Neural cell (in vitro differentiated cells): ENCODE measurements at regions not wholly inside any gene's neighbourhood (a gene's known extent, or its start where the extent isn't known, plus 50 kb on each side); places are given as distances from the start of the nearest gene placed in this dataset.

Experiments
- H2AFZ ChIP-seq: fragments of 200-600, 300-800 bp; sonication (generic), shearing (Covaris generic); 2 replicates; pipeline ENCODE4 v1.6.0; 2014; ENCODE audit warnings: low read depth, mild to moderate bottlenecking, antibody characterized with exemption, low read length, moderate library complexity
- H3F3A ChIP-seq: fragments of 200-600 bp; shearing (Covaris generic); 2 replicates; pipeline ENCODE4 v1.6.1; 2016; ENCODE audit warnings: mild to moderate bottlenecking, moderate library complexity, mixed read lengths, antibody characterized with exemption, low read length; ENCODE audit not compliant: insufficient read depth, poor library complexity, severe bottlenecking
- H3K27ac ChIP-seq: fragments of 200-600, 300-800 bp; sonication (generic), shearing (Covaris generic); 2 replicates; pipeline ENCODE4 v1.5.1; 2014; ENCODE audit warnings: mild to moderate bottlenecking, low read length, moderate library complexity
- H3K27me3 ChIP-seq: fragments of 300-800, 200-600 bp; sonication (generic), shearing (Covaris generic); 2 replicates; pipeline ENCODE4 v1.6.0; 2014; ENCODE audit warnings: mild to moderate bottlenecking, low read depth, low read length, moderate library complexity; ENCODE audit not compliant: insufficient read depth
- H3K36me3 ChIP-seq: fragments of 300-800, 200-600 bp; sonication (generic), shearing (Covaris generic); 2 replicates; pipeline ENCODE4 v1.5.1; 2014; ENCODE audit warnings: mild to moderate bottlenecking, antibody characterized with exemption, low read length, moderate library complexity; ENCODE audit not compliant: insufficient read depth
- H3K4me2 ChIP-seq: fragments of 300-800, 200-600 bp; sonication (generic), shearing (Covaris generic); 2 replicates; pipeline ENCODE4 v1.6.0; 2014; ENCODE audit warnings: mild to moderate bottlenecking, low read length
- H3K4me3 ChIP-seq: fragments of 300-800, 200-600 bp; sonication (generic), shearing (Covaris generic); 2 replicates; pipeline ENCODE4 v1.5.1; 2014; ENCODE audit warnings: mild to moderate bottlenecking, low read length, moderate library complexity
- H3K79me2 ChIP-seq: fragments of 200-600 bp; shearing (Covaris generic); replicated peaks from 2 replicates; pipeline ENCODE4 v1.6.0; 2014; ENCODE audit warnings: mild to moderate bottlenecking, low read length, moderate library complexity; ENCODE audit not compliant: insufficient read depth
- H3K9ac ChIP-seq: fragments of 300-800, 200-600 bp; sonication (generic), shearing (Covaris generic); 2 replicates; pipeline ENCODE4 v1.6.1; 2016; ENCODE audit warnings: mild to moderate bottlenecking, low read length, mixed read lengths
- H3K9me2 ChIP-seq: fragments of 200-600 bp; shearing (Covaris generic); 2 replicates; pipeline ENCODE4 v1.6.1; 2016; ENCODE audit warnings: mild to moderate bottlenecking, low read length, mixed read lengths; ENCODE audit not compliant: insufficient read depth
- H3K9me3 ChIP-seq: fragments of 200-600, 300-800 bp; sonication (generic), shearing (Covaris generic); 2 replicates; pipeline ENCODE4 v1.6.1; 2016; ENCODE audit warnings: mild to moderate bottlenecking, mixed run types, low read length, moderate library complexity, mixed read lengths
- H4K20me1 ChIP-seq: fragments of 200-600 bp; shearing (Covaris generic); 2 replicates; pipeline ENCODE4 v1.6.1; 2016; ENCODE audit warnings: mild to moderate bottlenecking, mixed run types; ENCODE audit not compliant: insufficient read depth
- CTCF ChIP-seq: fragments of 450-650 bp; IDR thresholded peaks from 2 replicates; pipeline ENCODE4 v1.5.1; 2014; ENCODE audit warnings: antibody characterized with exemption, mild to moderate bottlenecking, moderate library complexity; ENCODE audit not compliant: poor library complexity, severe bottlenecking
- EP300 ChIP-seq: fragments of 450-650 bp; conservative IDR thresholded peaks from 2 replicates; pipeline ENCODE4 v1.6.1; 2014; ENCODE audit warnings: antibody characterized with exemption, mild to moderate bottlenecking, moderate library complexity; ENCODE audit not compliant: poor library complexity, severe bottlenecking
- EZH2 ChIP-seq: fragments of 200-600, 300-800 bp; shearing (Covaris generic), sonication (generic); IDR thresholded peaks from 2 replicates; pipeline ENCODE4 v1.6.1; 2014; ENCODE audit warnings: antibody characterized with exemption, low read length, borderline replicate concordance, mild to moderate bottlenecking; ENCODE audit not compliant: insufficient read depth, poor library complexity, severe bottlenecking
- MXI1 ChIP-seq: fragments of 450-650 bp; conservative IDR thresholded peaks from 2 replicates; pipeline ENCODE4 v1.6.1; 2014; ENCODE audit warnings: antibody characterized with exemption, mild to moderate bottlenecking; ENCODE audit not compliant: poor library complexity, severe bottlenecking
- POLR2AphosphoS5 ChIP-seq: IDR thresholded peaks from 2 replicates; pipeline ENCODE4 v1.6.1; 2012
- RAD21 ChIP-seq: fragments of 450-650 bp; conservative IDR thresholded peaks from 2 replicates; pipeline ENCODE4 v1.6.1; 2014; ENCODE audit warnings: antibody characterized with exemption, mild to moderate bottlenecking, moderate library complexity
- REST ChIP-seq: IDR thresholded peaks from 2 replicates; pipeline ENCODE4 v1.6.1; 2012; ENCODE audit warnings: borderline replicate concordance
- SMC3 ChIP-seq: fragments of 450-650 bp; conservative IDR thresholded peaks from 2 replicates; pipeline ENCODE4 v1.6.1; 2014; ENCODE audit warnings: antibody characterized with exemption, mild to moderate bottlenecking, moderate library complexity; ENCODE audit not compliant: poor library complexity
- TAF1 ChIP-seq: IDR thresholded peaks from 2 replicates; pipeline ENCODE4 v1.6.1; 2012; ENCODE audit warnings: low read depth

GRCh38 chr9:83133316-83133715 is 70.4 kb upstream of the RASEF start:
- no peak overlapping the region for H3K9ac ChIP-seq
- no peak overlapping the region for H3K4me3 ChIP-seq
- no peaks in the 10 kb centered on the region for H3K9me3 ChIP-seq
- no peak overlapping the region for H3K27ac ChIP-seq
- no peaks in the 10 kb centered on the region for H3F3A ChIP-seq
- no peaks in the 10 kb centered on the region for H3K9me2 ChIP-seq
- no peak overlapping the region for H3K4me2 ChIP-seq
- H4K20me1 ChIP-seq = no peaks in the 10 kb centered on the region
- H2AFZ ChIP-seq = no peak overlapping the region
- TF ChIP-seq POLR2AphosphoS5 (no peak), CTCF (no peak), SMC3 (no peak), EP300 (no peak), REST (no peak), EZH2 (no peak), TAF1 (no peak), RAD21 (no peak)
- no peaks in the 10 kb centered on the region for H3K27me3 ChIP-seq
- H3K79me2 ChIP-seq = no peaks in the 10 kb centered on the region
- no peaks in the 10 kb centered on the region for H3K36me3 ChIP-seq

- Histone ChIP-seq H3K9me2 (no peaks in the 10 kb centered on the region), H3F3A (no peaks in the 10 kb centered on the region), H3K4me2 (no peak overlapping the region), H3K27me3 (no peaks in the 10 kb centered on the region), H2AFZ (no peak overlapping the region), H3K9me3 (no peaks in the 10 kb centered on the region), H3K4me3 (no peak overlapping the region), H3K79me2 (no peaks in the 10 kb centered on the region), H3K27ac (no peak overlapping the region), H3K9ac (no peak overlapping the region), H4K20me1 (no peaks in the 10 kb centered on the region), H3K36me3 (no peaks in the 10 kb centered on the region)
- TF ChIP-seq EP300 = no peak
- TF ChIP-seq EZH2 = no peak
- no peak for TF ChIP-seq SMC3
- no peak for TF ChIP-seq POLR2AphosphoS5
- TF ChIP-seq RAD21 = no peak
- no peak for TF ChIP-seq TAF1
- TF ChIP-seq MXI1 = no peak
- TF ChIP-seq CTCF = no peak
- no peak for TF ChIP-seq REST
Observed at GRCh38 chr9:83132768-83133167, 69.8 kb upstream of the RASEF start.
